Karpas-422 (cell line): ENCODE measurements at regions not wholly inside any gene's neighbourhood (a gene's known extent, or its start where the extent isn't known, plus 50 kb on each side); places are given as distances from the start of the nearest gene placed in this dataset.

Experiments used
- DNase-seq: peaks from one replicate; pipeline ENCODE4 v3.0.0-alpha.2; 2015
- H2AFZ ChIP-seq: fragments of 200-600 bp; sonication (generic); 2 replicates; pipeline ENCODE4 v1.6.1; 2014; ENCODE audit warnings: antibody characterized with exemption, low read length, mixed read lengths
- H3K27ac ChIP-seq: fragments of 200-600 bp; sonication (generic); 2 replicates; pipeline ENCODE4 v1.5.1; 2014; ENCODE audit warnings: mild to moderate bottlenecking, low read length, moderate library complexity
- H3K27me3 ChIP-seq: fragments of 200-600 bp; sonication (generic); 2 replicates; pipeline ENCODE4 v1.6.1; 2014; ENCODE audit warnings: low read length, mixed read lengths
- H3K36me3 ChIP-seq: fragments of 200-600 bp; sonication (generic); 2 replicates; pipeline ENCODE4 v1.6.1; 2014; ENCODE audit warnings: low read length, mixed read lengths; ENCODE audit not compliant: insufficient read depth
- H3K4me1 ChIP-seq: fragments of 200-600 bp; sonication (generic); 2 replicates; pipeline ENCODE4 v1.6.1; 2014; ENCODE audit warnings: mild to moderate bottlenecking, low read length, mixed read lengths
- H3K4me2 ChIP-seq: fragments of 200-600 bp; sonication (generic); 2 replicates; pipeline ENCODE4 v1.6.1; 2014; ENCODE audit warnings: low read length, low read depth, mild to moderate bottlenecking; ENCODE audit not compliant: poor library complexity, severe bottlenecking
- H3K4me3 ChIP-seq: fragments of 200-600 bp; sonication (generic); 2 replicates; pipeline ENCODE4 v1.5.1; 2014; ENCODE audit warnings: mild to moderate bottlenecking, antibody characterized with exemption, low read length, mixed read lengths
- H3K79me2 ChIP-seq: fragments of 200-600 bp; sonication (generic); 2 replicates; pipeline ENCODE4 v1.6.1; 2014; ENCODE audit warnings: mild to moderate bottlenecking, low read length, mixed read lengths
- H3K9ac ChIP-seq: fragments of 200-600 bp; sonication (generic); 2 replicates; pipeline ENCODE4 v1.6.0; 2014; ENCODE audit warnings: low read length
- H3K9me2 ChIP-seq: fragments of 200-600 bp; sonication (generic), shearing (Covaris generic); replicated peaks from 2 replicates; pipeline ENCODE4 v1.6.0; 2014; ENCODE audit warnings: mild to moderate bottlenecking, low read length, moderate library complexity; ENCODE audit not compliant: insufficient read depth
- H3K9me3 ChIP-seq: fragments of 300-700, 200-600 bp; sonication (generic); 2 replicates; pipeline ENCODE4 v1.6.1; 2014; ENCODE audit warnings: low read length, mixed read lengths
- H4K20me1 ChIP-seq: fragments of 200-600 bp; sonication (generic); 2 replicates; pipeline ENCODE4 v1.6.1; 2014; ENCODE audit warnings: mild to moderate bottlenecking, antibody characterized with exemption, low read length, low read depth; ENCODE audit not compliant: insufficient read depth

DNA sequence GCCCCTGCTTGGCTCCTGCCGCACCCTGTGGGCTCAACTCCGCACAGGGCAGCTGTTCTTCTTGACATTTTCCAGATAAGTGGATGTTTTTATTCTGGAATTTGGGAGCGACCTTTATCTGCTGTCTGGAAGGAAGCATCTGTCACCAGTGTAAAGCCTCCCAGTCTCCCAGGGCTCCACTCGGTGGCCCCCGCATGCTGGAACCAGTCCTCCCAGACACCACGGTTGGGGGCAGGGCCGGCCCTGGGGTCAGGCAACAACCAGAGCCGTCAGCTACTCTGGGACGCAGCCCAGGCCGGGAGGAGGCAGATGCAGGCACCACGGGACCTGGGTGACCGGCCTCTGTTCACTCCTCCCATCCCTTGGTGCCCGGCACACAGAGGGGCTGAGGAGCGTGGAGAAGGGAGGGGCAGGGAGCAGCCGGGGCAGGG lies 92.8 kb upstream of the ADAMTS2 start:
- DNase-seq: no peak
- no peaks in the 10 kb centered on the region for H3K27me3 ChIP-seq

DNA sequence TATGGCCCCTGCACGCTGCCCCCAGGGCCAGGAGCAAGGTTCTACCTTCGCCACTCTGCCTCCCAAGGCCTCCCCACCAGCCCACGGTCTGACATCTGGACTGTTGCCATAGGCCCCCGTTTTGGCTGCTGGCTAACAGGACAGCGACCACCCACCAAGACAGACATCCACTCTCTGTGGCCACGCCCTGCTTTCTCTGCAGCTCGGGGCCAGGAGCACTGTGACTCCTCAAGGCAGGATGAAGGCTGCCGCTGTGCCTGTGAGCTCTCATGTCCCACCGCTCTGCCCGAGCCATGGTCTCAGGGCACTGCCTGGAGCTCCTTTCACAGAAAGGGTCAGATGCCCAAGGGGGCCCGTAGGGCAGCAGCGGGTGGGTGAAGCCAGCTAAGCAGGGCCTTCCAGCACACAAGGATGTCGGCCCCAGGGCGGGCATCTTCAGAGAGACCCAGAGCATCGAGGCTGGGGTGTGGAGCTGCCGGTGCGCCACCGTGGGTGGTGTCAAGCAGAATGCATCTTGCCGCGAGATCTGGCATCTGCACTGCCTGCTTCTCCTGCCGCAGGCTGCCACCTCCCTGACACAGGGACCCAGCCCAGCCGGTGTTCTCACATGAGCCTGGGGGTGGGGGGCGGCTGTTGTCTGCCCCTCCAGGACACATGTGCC lies 92.2 kb upstream of the ADAMTS2 start:
- H3K4me1 ChIP-seq: no peaks in the 10 kb centered on the region
- H2AFZ ChIP-seq: no peak overlapping the region
- no peaks in the 10 kb centered on the region for H3K27me3 ChIP-seq
- no peaks in the 10 kb centered on the region for H4K20me1 ChIP-seq
- no peak overlapping the region for H3K4me2 ChIP-seq
- no peaks in the 10 kb centered on the region for H3K9me3 ChIP-seq
- no peaks in the 10 kb centered on the region for H3K79me2 ChIP-seq
- no peaks in the 10 kb centered on the region for H3K36me3 ChIP-seq
- H3K27ac ChIP-seq: no peak overlapping the region
- no peaks in the 10 kb centered on the region for H3K9me2 ChIP-seq
- H3K9ac ChIP-seq: no peak overlapping the region
- H3K4me3 ChIP-seq: no peak overlapping the region
- DNase-seq: no peak

More for the DNA sequence above, 92.8 kb upstream of the ADAMTS2 start:
- H3K9me3 ChIP-seq: no peaks in the 10 kb centered on the region
- H3K4me1 ChIP-seq: no peaks in the 10 kb centered on the region
- H3K4me3 ChIP-seq: no peak overlapping the region
- H3K9ac ChIP-seq: no peak overlapping the region
- H4K20me1 ChIP-seq: no peaks in the 10 kb centered on the region
- H3K36me3 ChIP-seq: no peaks in the 10 kb centered on the region
- no peaks in the 10 kb centered on the region for H3K9me2 ChIP-seq
- H2AFZ ChIP-seq: no peak overlapping the region
- H3K4me2 ChIP-seq: no peak overlapping the region
- no peaks in the 10 kb centered on the region for H3K79me2 ChIP-seq
- no peak overlapping the region for H3K27ac ChIP-seq

- H3K36me3 ChIP-seq: no peaks in the 10 kb centered on the region
- H4K20me1 ChIP-seq: no peaks in the 10 kb centered on the region
- no peak overlapping the region for H2AFZ ChIP-seq
- no peak overlapping the region for H3K4me2 ChIP-seq
- no peaks in the 10 kb centered on the region for H3K4me1 ChIP-seq
- no peak overlapping the region for H3K4me3 ChIP-seq
- H3K27me3 ChIP-seq: no peaks in the 10 kb centered on the region
- no peaks in the 10 kb centered on the region for H3K79me2 ChIP-seq
- DNase-seq: peak; percentile 14
- H3K9ac ChIP-seq: no peak overlapping the region
- no peaks in the 10 kb centered on the region for H3K9me2 ChIP-seq
- no peak overlapping the region for H3K27ac ChIP-seq
- no peaks in the 10 kb centered on the region for H3K9me3 ChIP-seq
Observed at GRCh38 chr5:179436321-179437122, 91.3 kb upstream of the ADAMTS2 start.

DNA sequence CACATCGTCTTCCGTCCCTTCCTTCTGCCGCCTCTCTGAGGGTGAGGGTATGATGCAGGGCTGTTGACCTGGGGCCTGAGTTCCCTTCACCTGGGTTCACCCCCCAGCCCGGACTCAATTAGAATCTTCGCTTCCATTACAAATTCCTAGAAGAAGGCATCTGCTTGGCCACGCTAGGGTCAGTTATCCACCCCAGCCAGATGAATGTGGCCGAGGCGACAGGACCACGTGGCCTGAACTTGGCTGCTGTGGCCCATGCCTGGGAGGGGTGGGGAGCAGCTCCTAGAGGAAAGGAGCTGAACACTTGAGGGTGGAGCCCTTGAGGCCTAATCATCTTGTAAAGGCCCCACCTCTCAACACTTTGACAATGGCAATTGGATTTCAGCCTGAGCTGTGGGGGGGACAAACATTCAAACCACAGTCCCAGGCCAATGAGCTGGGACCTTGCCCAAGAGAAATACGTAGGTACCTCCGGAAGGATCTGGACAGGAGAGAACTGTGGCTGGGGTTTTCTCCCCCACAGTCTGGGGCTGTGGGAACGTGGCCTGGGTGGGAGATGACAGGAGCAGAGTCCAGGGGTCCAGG lies 90.6 kb upstream of the ADAMTS2 start:
- Histone ChIP-seq H3K9me3 (no peaks in the 10 kb centered on the region), H3K27me3 (no peaks in the 10 kb centered on the region), H4K20me1 (no peaks in the 10 kb centered on the region), H3K27ac (no peak overlapping the region), H3K9me2 (no peaks in the 10 kb centered on the region), H3K4me2 (no peak overlapping the region), H3K79me2 (no peaks in the 10 kb centered on the region), H3K36me3 (no peaks in the 10 kb centered on the region), H2AFZ (no peak overlapping the region), H3K9ac (no peak overlapping the region), H3K4me1 (no peaks in the 10 kb centered on the region), H3K4me3 (no peak overlapping the region)
- DNase-seq: peak; percentile 16

DNA sequence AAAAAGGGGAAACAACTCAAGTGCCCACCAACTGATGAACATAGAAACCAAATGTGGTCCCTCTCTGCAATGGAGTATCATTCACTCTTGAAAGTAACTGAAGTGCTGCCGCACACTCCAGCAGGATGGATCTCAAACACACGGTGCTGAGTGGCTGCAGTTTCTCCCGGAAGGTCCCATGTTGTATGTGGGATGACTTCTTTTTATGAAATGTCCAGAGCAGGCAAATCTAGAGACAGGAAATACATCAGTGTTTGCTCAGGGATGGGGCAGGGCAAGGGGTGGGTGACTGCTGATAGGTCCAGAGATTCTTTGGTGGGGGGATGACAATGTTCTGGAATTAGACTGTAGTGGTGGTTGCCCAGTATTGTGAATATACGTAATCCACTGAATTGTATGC lies 89.9 kb upstream of the ADAMTS2 start:
- DNase-seq: no peak
- Histone ChIP-seq H3K79me2 (no peaks in the 10 kb centered on the region), H3K9me3 (no peaks in the 10 kb centered on the region), H3K27me3 (no peaks in the 10 kb centered on the region), H3K4me3 (no peak overlapping the region), H3K36me3 (no peaks in the 10 kb centered on the region), H4K20me1 (no peaks in the 10 kb centered on the region), H3K4me1 (no peaks in the 10 kb centered on the region), H3K9me2 (no peaks in the 10 kb centered on the region), H3K4me2 (no peak overlapping the region), H2AFZ (no peak overlapping the region), H3K27ac (no peak overlapping the region), H3K9ac (no peak overlapping the region)

GRCh38 chr5:179432547-179432946 lies 87.3 kb upstream of the ADAMTS2 start:
- Histone ChIP-seq H3K9me2 (no peaks in the 10 kb centered on the region), H3K4me3 (no peak overlapping the region), H3K27ac (no peak overlapping the region), H3K9ac (no peak overlapping the region), H3K27me3 (no peaks in the 10 kb centered on the region), H3K9me3 (no peaks in the 10 kb centered on the region), H4K20me1 (no peaks in the 10 kb centered on the region), H3K36me3 (no peaks in the 10 kb centered on the region), H3K79me2 (no peaks in the 10 kb centered on the region), H2AFZ (no peak overlapping the region), H3K4me1 (no peaks in the 10 kb centered on the region), H3K4me2 (no peak overlapping the region)
- DNase-seq: no peak

DNA sequence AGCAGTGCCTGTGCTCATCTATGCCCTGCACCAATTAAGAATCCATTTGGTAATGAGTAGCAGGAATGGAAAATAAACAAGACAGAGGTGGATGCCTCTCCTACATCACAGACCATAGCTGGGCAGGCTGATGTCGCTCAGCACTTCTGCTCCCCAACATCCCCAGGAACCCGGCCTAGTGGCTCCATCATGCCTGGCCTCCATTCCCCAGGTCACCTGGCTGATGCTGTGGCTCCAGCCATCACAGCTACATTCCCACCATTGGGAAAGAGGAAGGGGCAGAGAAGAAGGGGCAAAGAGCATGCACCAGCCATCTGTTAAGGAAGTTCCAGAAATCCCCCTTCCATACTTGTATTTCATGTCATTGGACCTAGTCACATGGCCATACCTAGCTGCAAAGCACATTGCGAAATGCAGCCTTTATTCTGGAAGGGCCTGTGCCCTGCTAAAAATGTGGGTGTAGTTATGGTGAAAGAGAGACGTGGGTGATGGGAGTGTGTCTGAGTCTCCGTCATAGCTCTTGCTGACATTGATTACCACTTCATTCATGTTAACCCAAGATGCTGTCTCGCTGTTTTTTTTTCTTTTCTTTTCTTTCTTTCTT lies 86.1 kb upstream of the ADAMTS2 start:
- Histone ChIP-seq H3K4me3 (no peak overlapping the region), H3K9me3 (no peaks in the 10 kb centered on the region), H4K20me1 (no peaks in the 10 kb centered on the region), H2AFZ (no peak overlapping the region), H3K4me2 (no peak overlapping the region), H3K36me3 (no peaks in the 10 kb centered on the region), H3K9me2 (no peaks in the 10 kb centered on the region), H3K9ac (no peak overlapping the region), H3K27me3 (no peaks in the 10 kb centered on the region), H3K79me2 (no peaks in the 10 kb centered on the region), H3K27ac (no peak overlapping the region), H3K4me1 (no peaks in the 10 kb centered on the region)
- DNase-seq: no peak
